GM12878 (cell line): ENCODE measurements at regions not wholly inside any gene's neighbourhood (a gene's known extent, or its start where the extent isn't known, plus 50 kb on each side); places are given as distances from the start of the nearest gene placed in this dataset.

Source experiments
- ATAC-seq: fragments of 200-7000 bp; cut with Tn5 transposase; 3 replicates; pipeline ENCODE4 v1.9.1; 2020; ENCODE audit warnings: mild to moderate bottlenecking, moderate library complexity
- BruUV-seq: library from RNA; stranded (reverse); fragments of 400-500 nt; replicated peaks from 2 replicates; lab custom pipeline; 2021; lab: Mats Ljungman, UMichigan
- CTCF ChIA-PET: fragments of 300-600 bp; sonication (Branson Sonifier 250); formaldehyde crosslinking; extraction: SDS; loops from one replicate; lab custom pipeline; 2021; ENCODE audit warnings: inconsistent platforms; lab: Yijun Ruan, JAX
- POLR2A ChIA-PET: fragments of 350-600 bp; formaldehyde crosslinking; extraction: SDS; loops from one replicate; lab custom pipeline; 2021; ENCODE audit warnings: inconsistent platforms; lab: Charles Lee
- RAD21 ChIA-PET: fragments of 300-600 bp; sonication (Branson Sonifier 250); formaldehyde crosslinking; loops from one replicate; lab custom pipeline; 2023; ENCODE audit warnings: antibody characterized with exemption; ENCODE audit not compliant: unreplicated experiment; lab: Charles Lee
- SMC1A ChIA-PET: fragments of 300-600 bp; sonication (Branson Sonifier 250); formaldehyde crosslinking; loops from one replicate; lab custom pipeline; 2023; ENCODE audit not compliant: unreplicated experiment, uncharacterized antibody; lab: Charles Lee
- DNase-seq: peaks from one replicate; pipeline ENCODE4 v3.0.0-alpha.2; 2011; ENCODE audit warnings: low read depth, low spot score
- FAIRE-seq: peaks from 3 replicates; lab custom pipeline; 2011; peaks lifted over from hg19 to GRCh38; lab: Jason Lieb, UNC
- H2AFZ ChIP-seq: 2 replicates; pipeline ENCODE4 v1.6.0; 2011; ENCODE audit warnings: low read depth, low read length, control low read depth; ENCODE audit not compliant: control insufficient read depth
- H3K27ac ChIP-seq: 2 replicates; pipeline ENCODE4 v1.5.1; 2011; ENCODE audit warnings: control low read depth; ENCODE audit not compliant: control insufficient read depth, insufficient read depth
- H3K27me3 ChIP-seq, 2 experiments: replicated peaks in 1 of 2; 2 replicates each; pipeline versions ENCODE4 v1.6.0 to v1.6.1; 2011; ENCODE audit warnings: low read length in 1 of 2; ENCODE audit not compliant: control insufficient read depth in 2 of 2, insufficient read depth in 2 of 2
- H3K36me3 ChIP-seq, 2 experiments: 2 replicates each; pipeline ENCODE4 v1.5.1; 2011; ENCODE audit warnings: low read length in 1 of 2; ENCODE audit not compliant: control insufficient read depth in 2 of 2, insufficient read depth in 2 of 2
- H3K4me1 ChIP-seq: 2 replicates; pipeline ENCODE4 v1.6.1; 2011; ENCODE audit warnings: mild to moderate bottlenecking, low read length, moderate library complexity, mixed read lengths; ENCODE audit not compliant: control insufficient read depth, insufficient read depth
- H3K4me2 ChIP-seq: 2 replicates; pipeline ENCODE4 v1.6.0; 2011; ENCODE audit warnings: control low read depth; ENCODE audit not compliant: control insufficient read depth, insufficient read depth
- H3K4me3 ChIP-seq: fragments of 200-600 bp; sonication (generic); 2 replicates; pipeline ENCODE4 v1.5.1; 2016
- H3K79me2 ChIP-seq: 2 replicates; pipeline ENCODE4 v1.6.0; 2011; ENCODE audit warnings: low read length; ENCODE audit not compliant: control insufficient read depth, insufficient read depth
- H3K9ac ChIP-seq: 2 replicates; pipeline ENCODE4 v1.8.0; 2011; ENCODE audit warnings: low read length, control low read depth, mixed read lengths; ENCODE audit not compliant: control insufficient read depth, insufficient read depth
- H3K9me3 ChIP-seq: replicated peaks from 3 replicates; pipeline ENCODE4 v1.5.1; 2011; ENCODE audit warnings: mild to moderate bottlenecking, low read length; ENCODE audit not compliant: control insufficient read depth, insufficient read depth
- H4K20me1 ChIP-seq: 2 replicates; pipeline ENCODE4 v1.6.0; 2011; ENCODE audit not compliant: control insufficient read depth, insufficient read depth
- BRCA1 ChIP-seq: IDR thresholded peaks from 2 replicates; pipeline ENCODE4 v1.6.1; 2011; ENCODE audit warnings: low read depth, low read length, improper control_type of control experiment
- CREM ChIP-seq: IDR thresholded peaks from 2 replicates; pipeline ENCODE4 v1.6.1; 2014; ENCODE audit warnings: antibody characterized with exemption, low read depth
- DPF2 ChIP-seq: fragments of 450-650 bp; IDR thresholded peaks from 2 replicates; pipeline ENCODE4 v1.6.1; 2017; ENCODE audit warnings: mild to moderate bottlenecking
- E4F1 ChIP-seq: fragments of 450-650 bp; IDR thresholded peaks from 2 replicates; pipeline ENCODE4 v1.6.1; 2018; ENCODE audit warnings: borderline replicate concordance, mild to moderate bottlenecking; ENCODE audit not compliant: partially characterized antibody
- EGR1 ChIP-seq, 2 experiments: IDR thresholded peaks; 1 replicate in 1 of 2; 2 replicates in 1 of 2; pipeline ENCODE4 v1.6.1; 2011 to 2012; ENCODE audit warnings: low read depth in 2 of 2, low read length in 2 of 2, borderline replicate concordance in 1 of 2, mild to moderate bottlenecking in 1 of 2, moderate library complexity in 1 of 2
- ELK1 ChIP-seq: IDR thresholded peaks from 2 replicates; pipeline ENCODE4 v1.6.1; 2012; ENCODE audit warnings: low read depth, low read length, improper control_type of control experiment
- FOS ChIP-seq: IDR thresholded peaks from 3 replicates; pipeline ENCODE4 v1.6.1; 2011; ENCODE audit warnings: borderline replicate concordance; ENCODE audit not compliant: insufficient read length; ENCODE audit errors: extremely low read depth
- FOXK2 ChIP-seq: fragments of 450-650 bp; IDR thresholded peaks from 2 replicates; pipeline ENCODE4 v1.6.1; 2017; ENCODE audit warnings: mild to moderate bottlenecking, moderate library complexity
- HDAC2 ChIP-seq: fragments of 200-600 bp; sonication (generic); IDR thresholded peaks from 2 replicates; pipeline ENCODE4 v1.6.1; 2017
- IKZF1 ChIP-seq: fragments of 450-650 bp; conservative IDR thresholded peaks from 2 replicates; pipeline ENCODE4 v1.6.1; 2017; ENCODE audit warnings: antibody characterized with exemption, mild to moderate bottlenecking
- KLF5 ChIP-seq: fragments of 450-650 bp; IDR thresholded peaks from 2 replicates; pipeline ENCODE4 v1.6.1; 2014; ENCODE audit warnings: mild to moderate bottlenecking; ENCODE audit not compliant: partially characterized antibody
- MXI1 ChIP-seq: fragments of 150-350 bp; IDR thresholded peaks from 2 replicates; pipeline ENCODE4 v1.6.1; 2011; ENCODE audit warnings: low read depth, mild to moderate bottlenecking, inconsistent platforms, low read length, improper control_type of control experiment
- RAD21 ChIP-seq: IDR thresholded peaks from 2 replicates; pipeline ENCODE4 v1.6.1; 2011; ENCODE audit warnings: mild to moderate bottlenecking, low read depth, low read length, moderate library complexity; ENCODE audit not compliant: insufficient read depth
- RB1 ChIP-seq: fragments of 450-650 bp; formaldehyde crosslinking; IDR thresholded peaks from 2 replicates; pipeline ENCODE4 v1.6.1; 2017; ENCODE audit warnings: mild to moderate bottlenecking, borderline replicate concordance
- RCOR1 ChIP-seq: conservative IDR thresholded peaks from 2 replicates; pipeline ENCODE4 v1.6.1; 2012; ENCODE audit warnings: low read depth, low read length, improper control_type of control experiment
- SMARCA5 ChIP-seq: fragments of 450-650 bp; IDR thresholded peaks from 2 replicates; pipeline ENCODE4 v1.6.1; 2017; ENCODE audit warnings: mild to moderate bottlenecking
- STAT3 ChIP-seq: IDR thresholded peaks from 2 replicates; pipeline ENCODE4 v1.6.1; 2011; ENCODE audit warnings: low read depth, low read length, improper control_type of control experiment
- WGBS: methylation state at CpG from one replicate; pipeline ENCODE4 v1.1.6; 2016; ENCODE audit warnings: low lambda C conversion rate; ENCODE audit not compliant: insufficient replicate concordance, insufficient coverage; ENCODE audit errors: missing lambda C conversion rate; 5-methylcytosine and 5-hydroxymethylcytosine counted together
- in situ Hi-C: fragments of 300-500 bp; cut with MboI; formaldehyde crosslinking; loops from 9 replicates; pipeline ENCODE4 v1.14.3; 2018; ENCODE audit warnings: mixed read lengths
- intact Hi-C: fragments of 100-400 bp; cut with micrococcal nuclease; formaldehyde crosslinking; loops from one replicate; pipeline ENCODE4 v1.14.2; 2022; ENCODE audit not compliant: unreplicated experiment

- in situ Hi-C loops (no loop called here), intact Hi-C loops (no loop called here)
- FAIRE-seq = no peak
- Histone ChIP-seq H3K79me2 (no peaks in the 10 kb centered on the region), H3K27me3 (no peaks in the 10 kb centered on the region), H2AFZ (no peak overlapping the region), H3K9me3 (no peaks in the 10 kb centered on the region), H3K36me3 (no peaks in the 10 kb centered on the region), H3K4me2 (no peak overlapping the region), H4K20me1 (no peaks in the 10 kb centered on the region), H3K9ac (no peak overlapping the region), H3K4me3 (no peak overlapping the region), H3K4me1 (no peaks in the 10 kb centered on the region), H3K27ac (no peak overlapping the region)
- ATAC-seq = no peak
- DNase-seq = no peak
- ChIA-PET CTCF (no interaction called here), POLR2A (no interaction called here), RAD21 (no interaction called here), SMC1A (no interaction called here)
- no TSS peak for BruUV-seq
- 32% methylated on average over 1 of the region's 1 CpG for WGBS
- TF ChIP-seq HDAC2 (no peak), RCOR1 (no peak), RAD21 (no peak), EGR1 (IDR thresholded peaks at IDR 0.05; ENCODE audit: borderline replicate concordance in 1 of 2, low read depth in 2 of 2, low read length in 2 of 2) (no peak), RB1 (no peak), STAT3 (no peak), DPF2 (no peak), CREM (no peak), MXI1 (no peak), ELK1 (no peak), SMARCA5 (no peak), E4F1 (no peak), IKZF1 (no peak), BRCA1 (no peak), KLF5 (no peak), FOS (no peak), FOXK2 (no peak)
These were observed 415.3 kb upstream of the FAM174A start for GRCh38 chr5:100119903-100120302.
